ENCODE measurements at regions not wholly inside any gene's neighbourhood (a gene's known extent, or its start where the extent isn't known, plus 50 kb on each side); places are given as distances from the start of the nearest gene placed in this dataset.

DNA sequence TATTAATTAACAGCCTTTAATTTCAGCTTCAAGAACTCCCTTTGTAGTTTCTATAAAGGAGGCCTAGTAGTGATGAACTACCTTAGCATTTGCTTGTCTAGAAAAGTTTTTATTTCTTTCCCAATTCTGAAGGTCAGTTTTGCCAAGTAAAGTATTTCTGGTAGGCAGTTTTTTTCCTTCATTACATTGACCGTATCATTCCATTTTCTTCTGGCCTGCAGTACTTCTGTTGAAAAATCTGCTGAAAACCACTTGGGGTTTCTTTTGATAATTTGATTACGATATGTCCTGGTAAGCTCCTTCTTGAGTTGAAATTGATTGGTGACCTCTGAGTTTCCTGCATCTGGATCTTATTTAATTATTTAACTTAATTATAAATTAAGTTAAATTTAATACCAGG, 691.8 kb downstream of the TSN start:
- no peak for DNase-seq

DNA sequence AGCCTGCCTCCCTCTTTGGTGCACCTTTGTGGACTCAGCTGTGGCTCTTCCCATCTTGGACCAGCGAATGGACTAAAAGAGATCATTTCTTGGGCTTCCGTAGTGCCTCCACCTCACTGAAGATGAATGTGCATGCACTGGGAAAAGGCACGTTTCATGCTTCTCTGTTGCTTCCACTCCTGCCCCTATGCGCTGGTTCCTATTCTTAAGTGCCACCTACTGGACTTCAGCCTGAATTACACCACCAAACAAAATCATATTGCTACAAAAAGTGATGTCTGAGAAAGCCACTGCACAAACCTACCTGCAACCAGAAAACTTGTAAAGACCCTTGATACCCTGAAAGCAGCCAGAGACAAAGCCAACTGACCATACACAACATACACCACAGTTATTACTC, 695.6 kb downstream of the TSN start:
- no peak for DNase-seq

DNA sequence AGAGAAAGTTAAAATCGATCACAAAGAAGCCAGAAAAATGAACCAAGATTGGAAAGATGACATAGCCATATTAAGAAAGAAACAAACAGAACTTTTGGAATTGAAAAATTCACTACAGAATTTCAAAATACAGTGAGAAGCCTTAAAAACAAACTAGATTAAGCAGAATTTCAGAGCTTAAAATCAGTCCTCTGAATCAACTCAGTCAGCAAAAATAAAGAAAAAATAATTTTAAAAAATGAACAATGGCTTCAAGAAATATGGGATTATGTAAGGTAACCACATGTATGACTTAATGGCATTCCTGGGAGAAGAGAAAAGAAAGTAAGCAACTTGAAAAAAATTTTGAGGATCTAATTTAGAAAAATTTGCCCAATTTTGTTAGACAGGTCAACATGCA, 696.2 kb downstream of the TSN start:
- DNase-seq: no peak

DNA sequence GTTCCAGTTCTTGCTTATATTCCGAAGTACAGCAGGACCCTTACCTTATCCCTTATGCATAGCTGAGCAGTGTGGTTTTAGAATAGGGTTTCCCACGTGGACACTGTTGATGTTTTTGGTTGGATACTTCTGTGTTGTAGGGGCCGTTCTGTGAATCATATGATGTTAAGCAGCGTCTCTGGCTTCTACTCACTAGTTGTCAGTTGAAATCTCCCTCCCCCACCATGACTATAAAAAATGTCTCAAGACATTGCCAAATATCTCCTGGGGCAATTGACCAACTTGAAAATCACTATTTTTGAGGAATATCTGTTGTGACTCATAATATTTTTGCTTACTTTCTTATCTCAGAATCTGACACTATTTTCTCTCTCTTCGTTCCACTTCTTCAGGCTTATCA, 713.7 kb downstream of the TSN start:
- no peak for DNase-seq

DNA sequence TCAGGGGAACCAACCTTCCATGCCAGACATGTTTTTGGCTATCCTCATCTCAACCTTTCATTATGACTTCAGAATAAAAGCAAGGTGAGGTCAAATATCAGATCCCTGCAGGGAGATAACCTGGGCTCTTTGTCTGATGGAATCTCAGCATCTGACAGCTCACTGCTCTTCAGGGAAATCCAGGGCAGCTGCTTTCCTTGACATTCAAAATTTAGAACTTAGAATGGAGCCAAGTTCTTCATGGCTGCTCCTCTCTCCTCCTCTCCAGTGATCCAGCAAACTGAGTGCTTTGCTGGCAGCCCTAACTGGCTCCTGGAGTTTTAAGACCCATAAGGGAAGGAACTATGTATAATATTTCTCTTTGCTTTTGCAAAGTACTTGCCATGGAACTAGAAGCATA, 716.3 kb downstream of the TSN start:
- DNase-seq: no peak

DNA sequence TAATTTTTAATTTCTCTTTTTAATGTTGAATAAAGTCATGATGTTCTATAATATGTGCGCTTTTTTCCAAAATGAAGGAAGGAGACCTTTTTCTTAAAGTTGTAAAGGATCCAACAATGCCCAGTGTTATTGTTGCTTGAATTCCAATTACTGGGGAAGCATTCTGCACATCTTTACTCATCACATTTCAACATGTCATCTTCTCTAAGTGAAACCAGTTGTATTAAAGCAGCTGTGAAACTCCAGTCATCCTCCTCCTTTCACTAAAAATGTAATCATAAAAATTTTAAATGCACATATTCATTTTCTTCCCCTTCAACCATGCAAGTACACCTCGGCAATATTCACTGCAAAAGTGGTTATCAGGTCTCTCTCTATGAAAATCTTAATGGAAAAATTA, 722.7 kb downstream of the TSN start:
- DNase-seq: no peak

DNA sequence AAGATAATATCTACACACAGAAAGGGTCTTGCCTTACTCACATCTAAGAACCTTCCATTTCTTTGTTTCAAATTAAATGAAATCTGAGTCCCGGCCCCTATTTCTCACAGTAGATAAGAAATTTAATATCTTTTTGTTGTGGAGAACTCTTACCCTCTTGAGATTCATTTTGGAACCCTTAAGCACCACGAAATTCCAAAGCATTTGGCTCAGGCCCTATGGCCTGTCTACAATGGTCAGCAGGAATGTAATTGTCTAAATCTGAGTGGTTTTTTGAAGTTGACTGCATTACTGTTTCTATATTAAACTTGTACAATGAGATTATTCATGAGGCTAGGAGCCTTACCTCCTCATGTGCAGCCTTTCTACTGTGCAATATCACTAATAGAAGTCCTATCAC, 723.3 kb downstream of the TSN start:
- DNase-seq: no peak

DNA sequence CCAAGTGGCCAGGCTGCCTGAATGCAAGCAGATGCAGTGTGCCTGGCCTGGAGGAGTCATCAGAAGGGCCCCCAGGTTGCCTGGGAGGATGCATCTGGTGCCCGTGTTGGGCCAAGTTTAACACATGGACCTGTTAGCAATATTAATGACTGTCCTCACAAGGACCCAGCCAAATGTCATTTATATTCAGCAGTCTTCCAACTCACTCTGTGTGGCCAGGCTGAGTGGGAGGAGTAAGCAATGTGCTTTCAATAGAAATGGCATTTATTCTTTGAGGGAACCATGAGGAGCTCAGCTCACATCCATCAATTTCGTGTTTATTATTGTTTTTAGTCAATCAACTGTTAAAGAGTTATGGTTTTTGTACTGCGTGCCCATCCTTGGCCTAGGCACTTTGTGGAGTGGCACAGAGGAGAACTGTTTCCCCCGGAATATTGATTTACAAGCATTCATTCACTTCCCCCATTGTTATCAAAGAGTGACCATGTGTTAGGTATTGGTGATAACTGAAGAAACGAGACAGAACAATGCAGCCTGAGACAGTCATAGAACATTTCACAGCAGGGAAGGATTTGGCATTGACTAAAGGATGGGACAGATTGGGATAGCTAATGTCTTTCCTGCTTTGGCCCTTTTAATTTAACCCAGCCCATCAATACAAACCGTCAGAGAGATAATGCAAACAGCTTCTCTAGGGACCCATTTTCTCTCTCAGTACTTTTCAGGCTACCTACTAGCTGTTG, 725.2 kb downstream of the TSN start:
- DNase-seq: no peak

DNA sequence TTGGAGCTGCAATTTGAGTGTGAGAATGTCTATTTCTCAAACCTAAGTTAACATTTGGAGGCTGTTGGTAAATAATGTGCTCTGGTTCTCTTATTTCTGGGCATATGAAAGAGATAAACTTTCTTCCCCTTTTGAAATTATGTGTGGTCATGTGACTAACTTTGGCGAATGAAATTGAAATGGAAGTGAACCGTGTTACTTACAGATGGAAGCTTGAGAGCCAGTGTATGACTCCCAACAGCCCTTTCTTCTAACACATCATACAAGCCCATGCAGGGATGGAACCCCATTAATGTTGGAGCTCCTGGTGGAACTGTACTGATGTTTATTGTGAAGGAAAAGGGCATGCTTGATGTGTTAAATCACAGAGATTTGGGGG, 725.8 kb downstream of the TSN start:
- DNase-seq: no peak

DNA sequence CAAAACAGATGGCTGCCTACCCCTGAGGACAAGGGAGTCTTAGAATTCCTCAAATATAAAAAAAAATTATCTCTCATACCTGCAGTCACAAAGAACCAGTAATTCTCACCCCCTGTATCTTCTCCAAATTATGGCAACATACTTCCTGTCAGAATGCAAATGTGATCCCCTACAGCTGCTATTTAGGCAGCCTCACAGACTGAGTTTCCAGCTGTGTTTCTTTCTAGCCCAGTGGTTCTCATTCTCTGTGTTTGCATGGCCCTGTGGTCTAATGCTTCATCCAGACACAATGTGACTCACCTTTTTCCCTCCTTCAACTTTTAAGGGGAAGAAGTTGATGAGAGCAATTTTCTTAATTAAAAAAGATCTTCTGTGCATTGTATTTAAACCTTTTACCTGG, 726.3 kb downstream of the TSN start:
- no peak for DNase-seq

DNA sequence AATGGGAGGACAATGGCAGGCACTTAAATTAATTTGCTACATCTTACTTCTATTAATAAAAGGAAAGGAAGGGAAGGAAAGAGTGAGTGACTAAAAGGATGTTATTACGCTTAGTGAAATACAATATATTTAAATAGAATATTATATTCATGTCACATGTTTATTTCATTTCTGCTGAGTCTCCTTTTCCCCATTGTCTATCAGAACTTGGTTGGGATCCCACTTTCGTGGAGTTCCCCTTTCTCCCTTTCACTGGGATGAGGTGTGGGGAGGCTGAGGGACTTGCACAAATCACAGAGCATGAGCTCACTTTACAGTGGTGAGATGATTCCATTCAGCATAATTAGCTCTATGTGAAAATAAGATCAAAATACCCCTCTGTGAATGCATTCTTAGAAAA, 730.6 kb downstream of the TSN start:
- DNase-seq: no peak

DNA sequence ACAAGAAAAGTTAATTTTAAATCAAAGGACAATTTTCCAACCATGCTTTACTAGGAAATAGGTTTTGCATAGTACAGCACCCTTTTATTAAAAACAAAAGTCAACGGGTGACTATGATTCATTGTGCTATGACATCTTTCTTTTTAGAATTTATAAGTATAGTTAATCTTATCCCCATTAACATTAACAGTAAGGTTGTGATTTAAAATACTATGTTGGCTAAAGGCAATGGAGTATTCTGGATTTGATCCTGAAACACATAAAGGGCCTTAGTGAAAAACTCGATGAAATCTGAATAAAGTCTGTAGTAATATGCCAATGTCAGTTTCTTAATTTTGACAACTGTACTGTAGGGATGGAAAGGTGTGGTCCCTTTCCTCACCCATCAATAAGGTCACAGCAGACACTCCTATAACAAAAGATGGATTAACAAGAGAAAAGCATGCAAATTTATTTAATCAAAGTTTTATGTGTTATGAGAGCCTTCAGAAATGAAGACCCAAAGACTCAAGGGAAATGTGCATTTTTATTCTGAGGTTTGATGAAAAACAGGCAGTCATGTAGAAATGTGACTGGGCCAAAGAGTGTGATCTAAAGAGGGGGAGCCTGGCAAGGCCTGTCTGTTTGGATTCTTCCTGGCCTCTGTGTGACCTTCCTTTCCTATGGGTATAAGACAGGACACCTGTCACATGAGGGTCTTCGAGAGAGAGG, 731.4 kb downstream of the TSN start:
- DNase-seq: no peak

DNA sequence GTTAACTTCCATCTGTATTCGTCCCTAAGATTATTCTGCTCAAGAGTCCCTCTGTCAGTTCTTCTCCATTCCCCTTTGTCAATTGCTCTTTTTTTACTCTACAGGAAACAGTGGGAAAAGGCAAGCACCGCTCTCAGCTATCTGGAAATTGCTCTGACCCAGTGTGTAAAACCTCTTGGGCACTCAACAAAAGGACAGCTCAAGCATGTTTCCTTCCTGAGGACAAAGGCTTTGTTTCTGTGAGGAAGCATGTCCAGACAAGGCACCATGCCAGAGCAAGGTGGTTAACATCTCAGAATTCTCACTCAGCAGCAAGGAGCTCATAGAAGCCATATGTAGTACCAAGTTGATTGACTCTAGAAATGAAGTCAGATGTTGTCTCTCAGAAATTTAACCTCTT, 735.6 kb downstream of the TSN start:
- DNase-seq: no peak

DNA sequence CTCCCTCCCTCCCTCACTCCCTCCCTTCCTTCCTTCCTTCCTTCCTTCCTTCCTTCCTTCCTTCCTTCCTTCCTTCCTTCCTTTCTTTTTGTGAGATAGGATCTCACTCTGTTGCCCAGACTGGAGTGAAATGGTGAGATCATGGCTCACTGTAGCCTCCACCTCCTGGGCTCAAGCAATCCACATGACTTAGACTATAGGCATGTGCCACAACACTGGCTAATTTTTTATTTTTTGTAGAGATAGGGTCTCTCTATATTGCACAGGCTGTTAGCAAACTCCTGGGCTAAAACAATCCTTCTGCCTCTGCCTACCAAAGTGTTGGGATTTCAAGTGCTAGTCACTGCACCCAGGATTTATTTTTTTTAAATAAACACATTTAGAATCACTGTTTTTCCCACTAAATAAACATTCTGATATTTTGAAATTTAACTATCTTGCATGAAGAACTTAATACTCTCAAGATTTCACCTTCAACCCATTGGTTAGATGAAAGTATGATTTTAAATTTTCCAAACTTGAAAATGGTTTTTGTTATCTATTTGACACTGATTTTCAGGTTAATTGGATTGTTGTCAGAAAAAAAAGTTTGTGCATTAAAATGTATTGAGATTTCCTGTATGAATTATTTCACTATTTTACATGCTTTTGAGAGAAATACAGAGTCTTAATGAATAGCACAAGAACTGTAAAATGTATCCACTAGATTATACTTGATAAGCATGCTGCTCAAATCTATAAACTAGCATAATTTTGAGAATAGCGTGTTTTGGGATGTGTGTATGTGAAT, 745.1 kb downstream of the TSN start:
- no peak for DNase-seq

DNA sequence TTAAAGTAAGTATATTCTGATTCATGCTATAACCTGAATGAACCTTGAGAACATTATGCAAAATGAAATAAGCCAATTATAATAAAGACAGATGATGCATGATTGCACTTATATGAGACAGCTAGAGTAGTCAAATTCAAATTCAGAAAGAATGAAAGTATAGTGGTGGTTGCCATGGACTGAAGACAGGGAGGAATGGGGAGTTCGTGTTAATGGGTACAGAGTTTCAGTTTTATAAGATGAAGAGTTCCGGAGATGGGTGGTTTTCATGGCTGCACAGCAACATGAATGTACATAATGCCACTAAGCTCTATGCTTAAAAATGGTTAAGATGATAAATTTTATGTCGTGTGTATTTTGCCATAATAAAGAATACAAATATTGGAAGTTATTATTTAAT, 751.2 kb downstream of the TSN start:
- DNase-seq: no peak

DNA sequence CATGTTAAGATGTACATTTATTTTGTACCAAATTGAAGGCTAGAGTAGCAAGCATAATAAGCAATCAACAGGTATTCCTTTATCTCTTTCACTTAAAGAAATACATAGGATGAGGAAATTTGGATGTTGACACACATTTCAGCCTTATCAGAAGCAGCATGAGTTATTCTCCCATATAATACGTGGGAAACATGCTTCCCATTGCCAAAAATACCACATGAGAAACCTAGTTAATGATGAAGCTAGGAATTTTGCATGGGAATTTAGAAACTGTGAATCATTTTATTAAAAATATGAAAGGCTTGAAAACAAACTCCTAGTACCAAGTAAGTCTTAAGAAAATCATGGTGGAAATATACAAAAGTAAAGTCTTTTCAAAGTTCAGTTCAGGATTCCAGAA, 751.8 kb downstream of the TSN start:
- no peak for DNase-seq

DNA sequence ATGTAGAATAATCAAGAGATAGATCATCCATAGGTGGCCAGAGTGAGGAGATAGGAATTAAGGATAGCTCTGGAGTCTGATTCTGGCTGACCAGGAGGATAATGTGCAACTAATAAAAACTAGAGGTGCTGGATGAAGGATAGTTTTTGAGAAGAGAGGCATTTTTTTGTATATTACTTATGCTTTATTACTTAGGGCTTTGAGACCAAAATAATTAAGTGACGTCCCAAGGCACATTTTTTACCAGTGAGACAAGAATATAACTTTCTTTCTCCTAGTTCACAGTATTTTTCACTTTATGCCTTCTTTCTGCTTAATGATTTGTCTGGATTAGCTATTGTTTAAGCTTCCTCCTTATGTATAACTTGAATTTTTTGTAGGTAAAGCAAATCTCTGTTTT, 756.6 kb downstream of the TSN start:
- no peak for DNase-seq

DNA sequence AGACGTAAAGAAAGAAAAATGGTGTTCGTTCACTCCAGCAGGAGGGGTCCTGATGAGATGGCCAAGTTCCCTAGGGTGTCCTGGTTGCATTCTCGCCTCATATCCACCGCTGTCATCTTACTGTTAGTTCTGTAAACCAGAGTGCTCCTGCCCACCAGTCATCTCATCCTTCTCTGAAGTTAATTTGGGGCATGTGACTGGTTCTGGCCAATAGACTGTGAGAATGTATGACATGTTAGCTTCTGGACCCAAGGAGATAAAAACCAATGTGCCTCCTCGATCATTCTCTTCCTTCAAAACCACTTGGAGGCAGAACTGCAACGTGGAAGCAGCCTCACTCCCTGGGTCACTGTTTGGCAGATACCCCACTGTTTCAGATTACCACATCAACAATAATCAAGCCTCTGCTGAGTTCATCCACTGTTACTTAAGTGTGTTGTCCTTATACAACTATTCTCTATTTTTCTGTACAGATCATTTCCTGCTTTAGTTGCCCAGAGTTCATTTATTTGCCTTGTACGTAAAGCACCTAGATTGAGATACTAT, 759.1 kb downstream of the TSN start:
- no peak for DNase-seq

DNA sequence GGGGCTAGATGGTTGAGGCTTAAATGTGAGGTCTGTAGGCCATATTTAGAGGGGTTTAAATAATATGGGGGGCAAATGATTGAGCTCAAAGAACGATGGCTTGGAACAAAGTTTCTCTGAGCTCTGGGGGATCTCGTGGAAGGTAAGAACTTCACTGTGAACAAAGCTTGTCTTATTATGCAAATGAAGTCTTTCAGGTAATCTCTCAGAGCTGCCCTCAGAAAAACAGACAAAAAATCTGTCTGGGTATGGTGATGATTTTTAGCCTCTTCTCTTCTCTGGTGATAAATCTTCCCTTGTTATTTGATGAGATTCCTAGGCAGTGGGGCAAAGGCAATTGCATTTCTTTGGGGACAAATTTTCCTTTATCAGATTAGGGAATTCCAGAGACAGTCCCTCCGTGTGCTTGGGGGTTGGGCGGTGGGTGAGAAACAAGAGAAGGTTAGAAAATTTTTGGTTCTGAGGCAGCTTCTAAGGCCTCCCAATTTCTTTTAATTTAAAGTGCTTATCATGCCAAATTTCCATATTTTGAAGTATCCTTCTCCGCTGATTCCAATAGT, 760.4 kb downstream of the TSN start:
- DNase-seq: no peak

DNA sequence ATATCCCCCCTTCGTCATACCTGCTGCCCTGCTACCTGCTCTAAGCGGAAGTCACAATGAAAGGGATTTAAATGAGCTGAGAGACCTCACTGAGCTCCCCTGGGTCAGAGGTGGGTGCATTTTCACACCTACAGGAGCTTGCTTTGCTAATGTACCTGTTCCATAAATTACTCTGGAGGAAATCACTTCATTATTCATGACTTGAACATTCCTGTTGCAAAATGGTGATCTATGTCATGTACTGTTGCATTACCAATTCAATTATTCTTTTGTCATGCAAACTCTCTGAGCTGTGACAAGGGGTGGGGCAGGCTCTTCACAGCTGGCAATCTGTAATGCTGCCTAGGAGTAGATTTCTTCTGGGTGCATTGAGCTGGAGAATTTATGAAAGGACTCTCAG, 761.3 kb downstream of the TSN start:
- no peak for DNase-seq

DNA sequence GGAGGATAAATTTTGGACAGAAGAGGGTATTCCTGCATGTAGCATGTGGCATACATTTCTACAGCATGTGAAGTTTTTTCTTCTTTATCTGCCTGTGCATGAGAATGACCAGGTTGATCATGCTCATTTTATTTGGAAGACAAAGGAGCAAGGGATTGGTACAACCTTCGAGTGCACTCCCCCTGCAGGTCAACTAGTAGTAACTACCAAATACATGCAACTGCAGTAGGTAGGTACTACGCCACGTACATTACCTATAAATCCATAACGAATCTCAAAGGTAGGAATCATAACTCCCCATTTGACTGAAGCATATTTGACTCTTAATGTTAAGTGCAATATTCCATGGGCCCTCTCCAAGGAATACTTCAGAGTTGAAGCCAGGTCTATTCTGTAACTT, 763.9 kb downstream of the TSN start:
- no peak for DNase-seq

DNA sequence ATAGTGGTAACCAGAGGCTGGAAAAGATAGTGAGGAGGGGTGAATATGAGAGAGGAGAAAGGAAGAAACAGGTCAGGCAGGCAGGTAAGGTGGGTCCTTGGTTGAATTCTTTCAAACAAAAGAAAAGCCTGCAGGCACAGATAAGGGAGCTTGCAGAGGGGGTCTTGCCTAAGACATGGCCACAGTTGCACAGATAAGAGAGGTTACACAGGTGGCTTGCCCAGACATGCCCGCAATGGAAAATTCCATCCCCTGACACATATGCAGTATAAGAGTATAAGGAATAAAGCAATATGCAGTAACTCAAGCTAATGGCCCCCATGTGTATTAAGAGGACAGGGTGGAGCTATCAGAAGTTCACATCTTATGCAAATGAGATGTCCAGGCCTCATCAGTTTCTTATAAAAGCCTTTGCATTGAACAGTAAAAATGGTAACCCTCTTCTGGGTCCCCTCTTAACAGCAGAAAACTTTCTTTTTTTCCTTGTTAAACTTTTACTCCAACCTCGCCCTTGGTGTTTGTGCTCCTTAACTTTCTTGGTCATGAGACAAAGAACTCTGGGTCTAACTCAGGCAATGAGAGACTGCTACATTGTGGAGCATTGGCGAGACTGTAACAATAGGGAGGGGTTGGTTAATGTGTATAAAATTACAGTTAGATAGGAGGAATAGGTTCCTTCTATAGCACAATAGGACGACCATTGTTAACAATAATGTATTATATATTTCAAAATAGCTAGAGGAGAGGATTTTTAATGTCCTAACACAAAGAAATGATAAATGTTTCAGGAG, 764.6 kb downstream of the TSN start:
- no peak for DNase-seq

DNA sequence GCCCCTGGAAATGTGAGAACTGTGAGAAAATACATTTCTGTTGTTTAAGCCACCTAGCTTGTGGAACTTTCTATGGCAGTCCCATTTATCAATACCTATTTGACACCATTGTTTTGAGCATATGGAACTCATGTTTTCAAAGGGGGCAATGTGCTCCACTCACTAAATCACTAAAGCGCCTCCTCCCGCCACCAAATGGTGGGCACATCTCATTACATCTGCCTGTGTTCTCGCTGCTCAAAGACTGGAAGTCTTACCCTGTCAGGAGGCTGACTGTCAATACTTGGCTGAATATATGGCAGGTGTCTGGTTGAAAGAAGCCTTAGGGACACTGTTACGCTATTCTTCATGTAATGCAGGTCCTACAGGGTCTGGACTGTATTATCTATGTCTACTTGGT, 767.7 kb downstream of the TSN start:
- no peak for DNase-seq

Data from activated effector memory CD4-positive, alpha-beta T cell treated with Interleukin-2 at 50 U/mL for 16 hours (primary cell).